ENCODE measurements at regions not wholly inside any gene's neighbourhood (a gene's known extent, or its start where the extent isn't known, plus 50 kb on each side); places are given as distances from the start of the nearest gene placed in this dataset.
"Not testable (repeated sequence)": the region's sequence is repeated elsewhere in the genome, so short reads cannot be mapped to it uniquely, and the experiment has no call there.

DNA sequence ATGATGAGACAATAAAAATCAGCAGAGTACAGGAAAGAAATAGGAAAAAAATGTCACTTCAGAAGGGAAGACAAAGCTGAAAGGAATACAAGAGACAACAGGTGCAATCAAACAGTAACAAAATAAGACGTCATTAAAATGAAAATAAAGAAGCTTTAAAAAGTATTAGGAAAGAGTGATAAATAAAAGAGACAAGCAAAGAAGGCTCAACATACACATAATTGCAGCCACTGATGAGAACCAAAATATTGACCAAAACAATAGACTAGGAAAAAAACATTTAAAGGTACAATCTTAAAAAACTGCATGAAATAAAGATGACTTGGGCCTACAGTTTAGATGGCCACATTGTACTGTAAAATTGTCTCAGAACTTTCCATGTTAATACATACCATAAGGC is 160.5 kb upstream of the MINDY3 start:
- TF ChIP-seq, protein P1, sequence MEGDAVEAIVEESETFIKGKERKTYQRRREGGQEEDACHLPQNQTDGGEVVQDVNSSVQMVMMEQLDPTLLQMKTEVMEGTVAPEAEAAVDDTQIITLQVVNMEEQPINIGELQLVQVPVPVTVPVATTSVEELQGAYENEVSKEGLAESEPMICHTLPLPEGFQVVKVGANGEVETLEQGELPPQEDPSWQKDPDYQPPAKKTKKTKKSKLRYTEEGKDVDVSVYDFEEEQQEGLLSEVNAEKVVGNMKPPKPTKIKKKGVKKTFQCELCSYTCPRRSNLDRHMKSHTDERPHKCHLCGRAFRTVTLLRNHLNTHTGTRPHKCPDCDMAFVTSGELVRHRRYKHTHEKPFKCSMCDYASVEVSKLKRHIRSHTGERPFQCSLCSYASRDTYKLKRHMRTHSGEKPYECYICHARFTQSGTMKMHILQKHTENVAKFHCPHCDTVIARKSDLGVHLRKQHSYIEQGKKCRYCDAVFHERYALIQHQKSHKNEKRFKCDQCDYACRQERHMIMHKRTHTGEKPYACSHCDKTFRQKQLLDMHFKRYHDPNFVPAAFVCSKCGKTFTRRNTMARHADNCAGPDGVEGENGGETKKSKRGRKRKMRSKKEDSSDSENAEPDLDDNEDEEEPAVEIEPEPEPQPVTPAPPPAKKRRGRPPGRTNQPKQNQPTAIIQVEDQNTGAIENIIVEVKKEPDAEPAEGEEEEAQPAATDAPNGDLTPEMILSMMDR (IDR thresholded peaks at IDR 0.05) = no peak
- TF ChIP-seq POLR2A (IDR thresholded peaks at IDR 0.05) (no peak), EP300 (IDR thresholded peaks at IDR 0.05) (no peak)
- DNase-seq = no peak
- no peaks in the 10 kb centered on the region for H3K9me3 ChIP-seq
- WGBS, 3 donors = 40 to 91% (median 79%) methylated on average over 1 of the region's 1 CpG
- H3K4me1 ChIP-seq (ENCODE audit: insufficient read depth) = no peaks in the 10 kb centered on the region
- no peak overlapping the region for H3K4me3 ChIP-seq
- intact Hi-C loops (cut with DNase I) = no loop called here
- H3K27ac ChIP-seq = no peak overlapping the region
- H3K36me3 ChIP-seq = no peaks in the 10 kb centered on the region
- no peaks in the 10 kb centered on the region for H3K27me3 ChIP-seq

DNA sequence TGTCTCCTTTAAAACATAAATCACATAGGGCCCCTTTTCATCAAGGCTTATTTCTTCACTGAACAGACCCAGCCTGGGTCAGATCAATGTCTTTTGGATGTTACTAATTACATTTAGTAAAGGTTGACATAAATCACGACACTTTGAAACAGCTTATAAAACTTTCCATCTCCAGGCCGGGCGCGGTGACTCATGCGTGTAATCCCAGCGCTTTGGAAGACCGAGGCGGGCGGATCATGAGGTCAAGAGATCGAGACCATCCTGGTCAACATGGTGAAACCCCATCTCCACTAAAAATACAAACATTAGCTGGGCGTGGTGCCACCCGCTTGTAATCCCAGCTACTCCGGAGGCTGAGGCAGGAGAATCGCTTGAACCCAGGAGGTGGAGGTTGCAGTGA is 166.5 kb upstream of the MINDY3 start:
- H3K27ac ChIP-seq; H3K4me3 ChIP-seq; intact Hi-C loops (cut with DNase I); H3K9me3 ChIP-seq; DNase-seq; H3K36me3 ChIP-seq; H3K27me3 ChIP-seq; H3K4me1 ChIP-seq (ENCODE audit: insufficient read depth): not testable (repeated sequence)
- 76 to 85% (median 82%) methylated on average over 14 of the region's 14 CpGs for WGBS, 3 donors

DNA sequence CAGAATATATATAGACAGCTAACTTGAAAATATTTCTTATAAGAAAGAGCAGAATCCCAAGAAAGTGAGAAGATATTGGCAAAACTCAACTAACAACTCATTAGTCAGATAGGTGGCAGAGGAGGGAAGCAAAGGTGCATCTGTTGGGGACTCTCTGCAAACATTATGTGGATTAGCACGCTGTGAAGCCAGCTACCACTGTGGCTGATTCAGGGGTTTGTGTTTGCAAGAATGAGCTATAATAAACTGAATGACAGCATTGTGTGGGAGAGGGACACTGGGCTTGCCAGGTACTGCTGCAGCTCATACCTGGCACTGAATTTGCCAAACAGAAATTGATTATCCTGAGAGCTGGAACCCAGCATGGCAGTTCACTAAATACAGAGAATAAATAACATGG is 170.3 kb upstream of the MINDY3 start:
- Histone ChIP-seq H3K27ac (no peak overlapping the region), H3K27me3 (no peaks in the 10 kb centered on the region), H3K36me3 (no peaks in the 10 kb centered on the region), H3K4me3 (no peak overlapping the region), H3K4me1 (ENCODE audit: insufficient read depth) (no peaks in the 10 kb centered on the region), H3K9me3 (no peaks in the 10 kb centered on the region)
- 29 to 52% (median 51%) methylated on average over 1 of the region's 1 CpG for WGBS, 3 donors
- intact Hi-C loops (cut with DNase I) = no loop called here
- TF ChIP-seq, protein P1 (IDR thresholded peaks at IDR 0.05) = no peak
- TF ChIP-seq POLR2A (IDR thresholded peaks at IDR 0.05) (no peak), EP300 (IDR thresholded peaks at IDR 0.05) (no peak)
- no peak for DNase-seq

DNA sequence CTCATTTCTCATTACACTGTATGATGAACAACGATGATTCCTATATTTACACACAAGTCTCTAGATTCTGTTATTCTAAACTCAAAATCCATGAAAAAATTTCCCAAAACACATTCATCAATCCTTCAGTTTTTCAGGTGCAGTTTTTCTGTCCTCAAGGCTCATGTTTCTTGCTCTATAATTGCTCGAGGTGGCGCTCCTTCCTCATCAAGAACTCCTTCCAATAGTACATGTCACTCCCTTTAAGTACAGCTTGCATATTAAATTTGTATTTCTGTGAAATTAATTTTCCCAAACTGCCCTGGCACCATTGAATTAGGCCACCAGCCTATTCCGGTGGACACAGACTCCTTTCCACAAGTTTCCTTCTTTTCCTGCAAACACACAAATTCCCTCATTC is 188.7 kb upstream of the MINDY3 start:
- intact Hi-C loops (cut with DNase I) = no loop called here

DNA sequence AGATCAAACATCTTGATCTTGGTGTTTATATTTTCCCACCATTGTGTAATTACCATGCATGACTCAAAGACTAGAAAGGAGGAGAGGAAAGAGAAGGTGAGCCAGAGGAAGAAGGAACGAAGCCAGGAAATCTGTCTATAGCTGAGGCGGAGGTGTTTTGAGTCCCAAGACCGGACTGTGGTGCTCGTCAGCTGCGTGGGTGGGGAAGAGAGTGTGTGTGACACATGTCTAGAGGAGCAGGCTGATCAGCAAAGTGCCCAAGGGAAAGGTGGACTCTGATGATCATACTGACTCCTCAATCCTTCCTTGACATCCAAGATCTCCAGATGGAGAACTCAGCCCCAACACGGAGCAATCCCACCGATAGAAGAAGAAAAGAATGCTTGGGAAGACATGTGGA is 189.5 kb upstream of the MINDY3 start:
- TF ChIP-seq EP300 (IDR thresholded peaks at IDR 0.05) (no peak), POLR2A (IDR thresholded peaks at IDR 0.05) (no peak)
- TF ChIP-seq, protein P1 (IDR thresholded peaks at IDR 0.05) = no peak
- Histone ChIP-seq H3K27me3 (no peaks in the 10 kb centered on the region), H3K9me3 (no peaks in the 10 kb centered on the region), H3K4me3 (no peak overlapping the region), H3K36me3 (no peaks in the 10 kb centered on the region), H3K27ac (no peak overlapping the region), H3K4me1 (ENCODE audit: insufficient read depth) (no peaks in the 10 kb centered on the region)
- intact Hi-C loops (cut with DNase I) = no loop called here
- DNase-seq = no peak
- WGBS, 3 donors = 83 to 88% (median 86%) methylated on average over 7 of the region's 7 CpGs

More for the DNA sequence above, 188.7 kb upstream of the MINDY3 start:
- H3K9me3 ChIP-seq = no peaks in the 10 kb centered on the region
- 83 to 90% (median 85%) methylated on average over 4 of the region's 4 CpGs for WGBS, 3 donors
- no peak overlapping the region for H3K27ac ChIP-seq
- H3K4me1 ChIP-seq (ENCODE audit: insufficient read depth) = no peaks in the 10 kb centered on the region
- H3K4me3 ChIP-seq = no peak overlapping the region
- H3K27me3 ChIP-seq = no peaks in the 10 kb centered on the region
- no peak for TF ChIP-seq POLR2A (IDR thresholded peaks at IDR 0.05)
- no peaks in the 10 kb centered on the region for H3K36me3 ChIP-seq
- no peak for DNase-seq

DNA sequence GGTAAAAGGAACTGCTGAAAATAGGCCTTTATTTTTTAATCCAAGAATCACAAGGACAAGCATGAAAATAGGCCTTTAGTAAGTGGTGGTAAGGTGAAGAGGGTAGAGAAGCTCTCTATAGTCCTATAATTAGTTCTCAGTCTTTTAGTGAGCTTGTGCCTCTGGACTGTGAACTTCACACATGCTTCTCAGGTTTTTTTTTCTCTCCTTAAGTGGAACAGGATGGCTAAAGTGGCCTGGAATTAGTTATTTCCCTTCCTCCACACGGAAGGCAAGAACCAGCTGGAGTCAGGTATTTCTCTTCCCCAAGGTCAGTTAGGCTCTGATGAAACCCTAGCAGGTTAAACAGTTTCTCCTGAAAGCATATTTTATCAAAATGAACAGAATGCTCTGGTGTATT is 203.0 kb upstream of the MINDY3 start:
- no peaks in the 10 kb centered on the region for H3K27me3 ChIP-seq
- H3K4me3 ChIP-seq = no peak overlapping the region
- H3K27ac ChIP-seq = no peak overlapping the region
- no peaks in the 10 kb centered on the region for H3K36me3 ChIP-seq
- intact Hi-C loops (cut with DNase I) = no loop called here
- no peak for DNase-seq
- H3K4me1 ChIP-seq (ENCODE audit: insufficient read depth) = no peaks in the 10 kb centered on the region
- 4 to 7% (median 7%) methylated on average over 1 of the region's 1 CpG for WGBS, 3 donors
- no peaks in the 10 kb centered on the region for H3K9me3 ChIP-seq
- TF ChIP-seq, protein P1 (IDR thresholded peaks at IDR 0.05) = no peak
- TF ChIP-seq EP300 (IDR thresholded peaks at IDR 0.05) = no peak
- no peak for TF ChIP-seq POLR2A (IDR thresholded peaks at IDR 0.05)

DNA sequence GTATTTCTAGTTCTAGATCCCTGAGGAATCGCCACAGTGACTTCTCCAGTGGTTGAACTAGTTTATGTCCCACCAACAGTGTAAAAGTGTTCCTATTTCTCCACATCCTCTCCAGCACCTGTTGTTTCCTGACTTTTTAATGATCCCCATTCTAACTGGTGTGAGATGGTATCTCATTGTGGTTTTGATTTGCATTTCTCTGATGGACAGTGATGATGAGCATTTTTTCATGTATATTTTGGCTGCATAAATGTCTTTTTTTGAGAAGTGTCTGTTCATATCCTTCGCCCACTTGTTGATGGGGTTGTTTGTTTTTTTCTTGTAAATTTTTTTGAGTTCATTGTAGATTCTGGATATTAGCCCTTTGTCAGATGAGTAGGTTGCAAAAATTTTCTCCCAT is 223.2 kb upstream of the MINDY3 start:
- intact Hi-C loops (cut with DNase I) = loop anchor here in 1 of 4 donors (5.0 kb wide), 1 partner anchor 316 kb away; no protein-coding TSS in a partner anchor
- not testable (repeated sequence) for H3K9me3 ChIP-seq; H3K4me3 ChIP-seq; H3K27ac ChIP-seq; DNase-seq; H3K36me3 ChIP-seq; H3K4me1 ChIP-seq (ENCODE audit: insufficient read depth); H3K27me3 ChIP-seq
- 75 to 89% (median 77%) methylated on average over 2 of the region's 2 CpGs for WGBS, 3 donors

All from ovary (tissue), 7 donors.